ENCODE measurements at regions not wholly inside any gene's neighbourhood (a gene's known extent, or its start where the extent isn't known, plus 50 kb on each side); places are given as distances from the start of the nearest gene placed in this dataset.

GRCh38 chr10:85147346-85148250 is 819.2 kb downstream of the CCSER2 start:
- Histone ChIP-seq H3K4me3 (no peak overlapping the region), H3K27ac (no peak overlapping the region), H3K9me3 (no peaks in the 10 kb centered on the region), H3K27me3 (no peaks in the 10 kb centered on the region), H3K4me1 (no peaks in the 10 kb centered on the region), H3K36me3 (no peaks in the 10 kb centered on the region)
- intact Hi-C loops (cut with DNase I), result no loop called here
- no peak for DNase-seq
- ATAC-seq, result peak; percentile 46
- TF ChIP-seq CTCF (IDR thresholded peaks at IDR 0.05), result no peak

- H3K27me3 ChIP-seq, result no peaks in the 10 kb centered on the region
- peak in 1 of 4 donors; percentile 24 for DNase-seq
Measured at GRCh38 chr10:85148693-85149640, 820.6 kb downstream of the CCSER2 start.

GRCh38 chr10:85149766-85150165 is 821.4 kb downstream of the CCSER2 start:
- ATAC-seq (peak; percentile 18), DNase-seq (no peak)
- Histone ChIP-seq H3K27ac (peak overlapping the region; percentile 16 to 53), H3K9me3 (no peaks in the 10 kb centered on the region), H3K36me3 (no peaks in the 10 kb centered on the region), H3K4me1 (peaks cover 0 to 3% of the 10 kb centered on the region in 2 donors), H3K4me3 (no peak overlapping the region), H3K27me3 (no peaks in the 10 kb centered on the region)
- TF ChIP-seq CTCF (IDR thresholded peaks at IDR 0.05), result no peak
- intact Hi-C loops (cut with DNase I), result no loop called here

More at GRCh38 chr10:85148693-85149640, 820.6 kb downstream of the CCSER2 start:
- peaks cover 0 to 3% of the 10 kb centered on the region in 2 donors for H3K4me1 ChIP-seq
- no peaks in the 10 kb centered on the region for H3K9me3 ChIP-seq
- TF ChIP-seq CTCF (IDR thresholded peaks at IDR 0.05), result no peak
- no peak overlapping the region for H3K4me3 ChIP-seq
- intact Hi-C loops (cut with DNase I), result no loop called here
- ATAC-seq, result peak; percentile 78
- H3K27ac ChIP-seq, result peak overlapping the region; percentile 16 to 53
- H3K36me3 ChIP-seq, result no peaks in the 10 kb centered on the region

- Histone ChIP-seq H3K27me3 (no peaks in the 10 kb centered on the region), H3K27ac (no peak overlapping the region), H3K36me3 (no peaks in the 10 kb centered on the region), H3K9me3 (no peaks in the 10 kb centered on the region), H3K4me1 (peaks cover 0 to 3% of the 10 kb centered on the region in 2 donors), H3K4me3 (no peak overlapping the region)
- intact Hi-C loops (cut with DNase I), result no loop called here
- DNase-seq, result no peak
- ATAC-seq, result no peak
- TF ChIP-seq CTCF (IDR thresholded peaks at IDR 0.05), result no peak
Measured at GRCh38 chr10:85151506-85151905, 823.1 kb downstream of the CCSER2 start.

- no peak for DNase-seq
- no peak for ATAC-seq
- intact Hi-C loops (cut with DNase I), result no loop called here
Measured at GRCh38 chr10:85152496-85152895, 824.1 kb downstream of the CCSER2 start.

More at GRCh38 chr10:85152496-85152895, 824.1 kb downstream of the CCSER2 start:
- no peak overlapping the region for H3K4me3 ChIP-seq
- H3K9me3 ChIP-seq, result no peaks in the 10 kb centered on the region
- TF ChIP-seq CTCF (IDR thresholded peaks at IDR 0.05), result no peak
- H3K4me1 ChIP-seq, result peaks cover 0 to 3% of the 10 kb centered on the region in 2 donors
- H3K36me3 ChIP-seq, result no peaks in the 10 kb centered on the region
- no peak overlapping the region for H3K27ac ChIP-seq
- H3K27me3 ChIP-seq, result no peaks in the 10 kb centered on the region

Measured in left lung (tissue), 4 donors.